Subcutaneous abdominal adipose tissue (tissue), 5 donors: ENCODE measurements at regions not wholly inside any gene's neighbourhood (a gene's known extent, or its start where the extent isn't known, plus 50 kb on each side); places are given as distances from the start of the nearest gene placed in this dataset.

Source experiments
- H3K27ac ChIP-seq: one replicate; pipeline ENCODE4 v1.7.0; 2013; ENCODE audit warnings: low read depth, mild to moderate bottlenecking, inconsistent platforms, low read length, moderate library complexity
- H3K27me3 ChIP-seq, 5 donors: one replicate each; pipeline ENCODE4 v1.7.0; 2013; ENCODE audit warnings: low read length in 5 of 5, inconsistent platforms in 1 of 5; ENCODE audit not compliant: control insufficient read depth in 5 of 5, insufficient read depth in 4 of 5
- H3K36me3 ChIP-seq, 5 donors: one replicate each; pipeline ENCODE4 v1.7.0; 2013; ENCODE audit warnings: low read length in 5 of 5; ENCODE audit not compliant: control insufficient read depth in 5 of 5, insufficient read depth in 5 of 5
- H3K4me1 ChIP-seq, 5 donors: one replicate each; pipeline ENCODE4 v1.7.0; 2013; ENCODE audit warnings: low read length in 5 of 5, mild to moderate bottlenecking in 3 of 5, moderate library complexity in 1 of 5; ENCODE audit not compliant: control insufficient read depth in 5 of 5, insufficient read depth in 5 of 5
- H3K4me3 ChIP-seq, 5 donors: one replicate each; pipeline ENCODE4 v1.7.0; 2013; ENCODE audit warnings: low read length in 5 of 5, low read depth in 1 of 5
- H3K9ac ChIP-seq, 5 donors: one replicate each; pipeline ENCODE4 v1.7.0; 2013; ENCODE audit warnings: low read length in 5 of 5, mild to moderate bottlenecking in 4 of 5, moderate library complexity in 3 of 5
- H3K9me3 ChIP-seq, 5 donors: one replicate each; pipeline ENCODE4 v1.7.0; 2013; ENCODE audit warnings: low read length in 5 of 5; ENCODE audit not compliant: control insufficient read depth in 5 of 5
- donor health status: healthy.
- donor health status: healthy.
- donor health status: healthy.
- donor health status: healthy.
- donor health status: healthy.

GRCh38 chr16:65658787-65659220 is 536.9 kb upstream of the CDH11 start:
- no peak overlapping the region for H3K27ac ChIP-seq

GRCh38 chr16:65658349-65658748 is 536.5 kb upstream of the CDH11 start:
- no peaks in the 10 kb centered on the region for H3K36me3 ChIP-seq
- no peak overlapping the region for H3K9ac ChIP-seq
- no peak overlapping the region for H3K27ac ChIP-seq
- H3K4me1 ChIP-seq, result peaks cover 0 to 15% (median 0%) of the 10 kb centered on the region in 5 donors
- H3K27me3 ChIP-seq, result peaks cover 0 to 11% (median 5%) of the 10 kb centered on the region in 5 donors
- H3K9me3 ChIP-seq, result no peaks in the 10 kb centered on the region
- H3K4me3 ChIP-seq, result no peak overlapping the region

More at GRCh38 chr16:65658787-65659220, 536.9 kb upstream of the CDH11 start:
- Histone ChIP-seq H3K4me1 (peaks cover 0 to 15% (median 0%) of the 10 kb centered on the region in 5 donors), H3K27me3 (peaks cover 0 to 11% (median 5%) of the 10 kb centered on the region in 5 donors), H3K36me3 (no peaks in the 10 kb centered on the region), H3K9me3 (no peaks in the 10 kb centered on the region), H3K4me3 (no peak overlapping the region), H3K9ac (no peak overlapping the region)

- Histone ChIP-seq H3K36me3 (no peaks in the 10 kb centered on the region), H3K27ac (no peak overlapping the region), H3K4me1 (peaks cover 0 to 15% (median 0%) of the 10 kb centered on the region in 5 donors), H3K27me3 (peaks cover 0 to 11% (median 5%) of the 10 kb centered on the region in 5 donors), H3K9ac (no peak overlapping the region), H3K4me3 (no peak overlapping the region), H3K9me3 (no peaks in the 10 kb centered on the region)
These were observed 535.7 kb upstream of the CDH11 start for GRCh38 chr16:65657556-65657955.

GRCh38 chr16:65657071-65657494 is 535.2 kb upstream of the CDH11 start:
- H3K27me3 ChIP-seq, result peaks cover 0 to 11% (median 5%) of the 10 kb centered on the region in 5 donors
- H3K36me3 ChIP-seq, result no peaks in the 10 kb centered on the region
- H3K4me3 ChIP-seq, result no peak overlapping the region
- no peak overlapping the region for H3K9ac ChIP-seq
- H3K9me3 ChIP-seq, result no peaks in the 10 kb centered on the region
- H3K27ac ChIP-seq, result no peak overlapping the region
- peaks cover 0 to 15% (median 0%) of the 10 kb centered on the region in 5 donors for H3K4me1 ChIP-seq

- Histone ChIP-seq H3K9me3 (no peaks in the 10 kb centered on the region), H3K36me3 (no peaks in the 10 kb centered on the region), H3K27me3 (peaks cover 0 to 11% (median 5%) of the 10 kb centered on the region in 5 donors), H3K4me1 (peaks cover 0 to 15% (median 0%) of the 10 kb centered on the region in 5 donors), H3K9ac (no peak overlapping the region), H3K4me3 (no peak overlapping the region), H3K27ac (no peak overlapping the region)
These were observed 533.9 kb upstream of the CDH11 start for GRCh38 chr16:65655802-65656201.

GRCh38 chr16:65648101-65648500 is 526.2 kb upstream of the CDH11 start:
- H3K27ac ChIP-seq, result no peak overlapping the region
- H3K9ac ChIP-seq, result no peak overlapping the region
- no peaks in the 10 kb centered on the region for H3K36me3 ChIP-seq
- H3K9me3 ChIP-seq, result no peaks in the 10 kb centered on the region
- H3K4me3 ChIP-seq, result no peak overlapping the region
- peaks cover 0 to 3% (median 0%) of the 10 kb centered on the region in 5 donors for H3K27me3 ChIP-seq
- H3K4me1 ChIP-seq, result no peaks in the 10 kb centered on the region

GRCh38 chr16:65644821-65645220 is 523.0 kb upstream of the CDH11 start:
- H3K36me3 ChIP-seq, result no peaks in the 10 kb centered on the region
- no peaks in the 10 kb centered on the region for H3K4me1 ChIP-seq
- H3K9me3 ChIP-seq, result no peaks in the 10 kb centered on the region
- H3K27me3 ChIP-seq, result peaks cover 0 to 3% (median 0%) of the 10 kb centered on the region in 5 donors
- H3K4me3 ChIP-seq, result no peak overlapping the region
- H3K27ac ChIP-seq, result no peak overlapping the region
- no peak overlapping the region for H3K9ac ChIP-seq

GRCh38 chr16:65641762-65642289 is 520.0 kb upstream of the CDH11 start:
- no peak overlapping the region for H3K4me3 ChIP-seq
- no peaks in the 10 kb centered on the region for H3K9me3 ChIP-seq
- no peaks in the 10 kb centered on the region for H3K4me1 ChIP-seq
- H3K27me3 ChIP-seq, result peaks cover 0 to 3% (median 0%) of the 10 kb centered on the region in 5 donors
- H3K9ac ChIP-seq, result no peak overlapping the region
- no peaks in the 10 kb centered on the region for H3K36me3 ChIP-seq
- H3K27ac ChIP-seq, result no peak overlapping the region

GRCh38 chr16:65641049-65641761 is 519.3 kb upstream of the CDH11 start:
- Histone ChIP-seq H3K4me3 (no peak overlapping the region), H3K27me3 (peaks cover 0 to 3% (median 0%) of the 10 kb centered on the region in 5 donors), H3K27ac (no peak overlapping the region), H3K4me1 (no peaks in the 10 kb centered on the region), H3K9ac (no peak overlapping the region), H3K9me3 (no peaks in the 10 kb centered on the region), H3K36me3 (no peaks in the 10 kb centered on the region)

GRCh38 chr16:65634833-65635232 is 513.0 kb upstream of the CDH11 start:
- peaks cover 0 to 6% (median 0%) of the 10 kb centered on the region in 5 donors for H3K27me3 ChIP-seq
- H3K27ac ChIP-seq, result no peak overlapping the region
- no peaks in the 10 kb centered on the region for H3K4me1 ChIP-seq
- H3K9ac ChIP-seq, result no peak overlapping the region
- no peaks in the 10 kb centered on the region for H3K36me3 ChIP-seq
- H3K4me3 ChIP-seq, result no peak overlapping the region
- no peaks in the 10 kb centered on the region for H3K9me3 ChIP-seq
